Hepatocyte (in vitro differentiated cells): ENCODE measurements at regions not wholly inside any gene's neighbourhood (a gene's known extent, or its start where the extent isn't known, plus 50 kb on each side); places are given as distances from the start of the nearest gene placed in this dataset.
"Not testable (repeated sequence)": the region's sequence is repeated elsewhere in the genome, so short reads cannot be mapped to it uniquely, and the experiment has no call there.

Source experiments
- DNase-seq: peaks from one replicate; pipeline ENCODE4 v3.0.0-alpha.2; 2016; ENCODE audit warnings: low spot score
- H2AFZ ChIP-seq: fragments of 200-600 bp; sonication (generic); 2 replicates; pipeline ENCODE4 v1.6.0; 2016; ENCODE audit warnings: antibody characterized with exemption, mild to moderate bottlenecking
- H3K27ac ChIP-seq: fragments of 200-600 bp; sonication (generic); 2 replicates; pipeline ENCODE4 v1.5.1; 2016; ENCODE audit warnings: mild to moderate bottlenecking
- H3K27me3 ChIP-seq: fragments of 200-600 bp; sonication (generic); 2 replicates; pipeline ENCODE4 v1.6.1; 2016
- H3K36me3 ChIP-seq: fragments of 200-600 bp; sonication (generic); replicated peaks from 2 replicates; pipeline ENCODE4 v1.5.1; 2016; ENCODE audit warnings: low read depth; ENCODE audit not compliant: insufficient read depth
- H3K4me1 ChIP-seq: fragments of 200-600 bp; sonication (generic); 2 replicates; pipeline ENCODE4 v1.5.1; 2016; ENCODE audit warnings: mild to moderate bottlenecking, moderate library complexity; ENCODE audit not compliant: insufficient read depth
- H3K4me2 ChIP-seq: fragments of 200-600 bp; sonication (generic); 2 replicates; pipeline ENCODE4 v1.6.0; 2016
- H3K4me3 ChIP-seq: fragments of 200-600 bp; sonication (generic); 2 replicates; pipeline ENCODE4 v1.5.1; 2016; ENCODE audit warnings: mild to moderate bottlenecking
- H3K79me2 ChIP-seq: fragments of 200-600 bp; sonication (generic); 2 replicates; pipeline ENCODE4 v1.6.0; 2017; ENCODE audit warnings: mild to moderate bottlenecking
- H3K9me2 ChIP-seq: fragments of 200-600 bp; sonication (generic); replicated peaks from 2 replicates; pipeline ENCODE4 v1.6.0; 2017; ENCODE audit warnings: mild to moderate bottlenecking; ENCODE audit not compliant: insufficient read depth
- H3K9me3 ChIP-seq: fragments of 200-600 bp; sonication (generic); 2 replicates; pipeline ENCODE4 v1.5.1; 2016; ENCODE audit warnings: low read depth, mild to moderate bottlenecking
- H4K20me1 ChIP-seq: fragments of 200-600 bp; sonication (generic); 2 replicates; pipeline ENCODE4 v1.6.0; 2016; ENCODE audit warnings: mild to moderate bottlenecking; ENCODE audit not compliant: insufficient read depth, poor library complexity, severe bottlenecking
- CTCF ChIP-seq: fragments of 200-600 bp; sonication (generic); IDR thresholded peaks from 2 replicates; pipeline ENCODE4 v1.5.1; 2016; ENCODE audit warnings: antibody characterized with exemption, mild to moderate bottlenecking; ENCODE audit not compliant: poor library complexity
- EZH2 ChIP-seq: fragments of 200-600 bp; sonication (generic); IDR thresholded peaks from 2 replicates; pipeline ENCODE4 v1.6.1; 2016; ENCODE audit warnings: antibody characterized with exemption, mild to moderate bottlenecking, borderline replicate concordance
- EZH2phosphoT487 ChIP-seq: fragments of 200-600 bp; sonication (generic); IDR thresholded peaks from one replicate; pipeline ENCODE4 v1.6.1; 2018; ENCODE audit warnings: antibody characterized with exemption, mild to moderate bottlenecking, low read depth, moderate library complexity; ENCODE audit not compliant: unreplicated experiment, severe bottlenecking
- WGBS: methylation state at CpG from one replicate; pipeline ENCODE4 v1.1.6; 2016; ENCODE audit warnings: low lambda C conversion rate; ENCODE audit errors: missing lambda C conversion rate; 5-methylcytosine and 5-hydroxymethylcytosine counted together

DNA sequence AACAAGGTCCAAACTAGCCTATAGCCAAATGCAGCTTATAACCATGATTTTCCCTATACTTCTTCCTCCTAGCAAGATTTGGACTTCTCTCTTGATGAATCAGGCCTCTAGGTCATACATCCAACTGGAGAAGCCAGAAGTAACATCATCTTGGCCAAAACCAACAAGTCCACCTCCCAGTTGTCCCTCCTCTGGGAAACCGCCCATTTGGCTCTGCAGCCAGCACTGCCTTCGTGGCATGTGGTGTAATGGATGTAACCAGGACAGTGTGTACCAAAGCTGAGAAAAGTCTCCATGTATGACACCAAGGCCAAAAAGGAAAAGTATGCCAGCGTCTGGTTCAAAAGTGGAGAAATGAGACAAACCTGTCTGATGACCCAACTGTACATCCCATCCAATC is 59.3 kb upstream of the VASH1 start:
- H3K4me2 ChIP-seq: no peak overlapping the region
- no peaks in the 10 kb centered on the region for H3K79me2 ChIP-seq
- no peaks in the 10 kb centered on the region for H3K4me1 ChIP-seq
- no peak overlapping the region for H3K27ac ChIP-seq
- no peaks in the 10 kb centered on the region for H3K36me3 ChIP-seq
- H4K20me1 ChIP-seq: no peaks in the 10 kb centered on the region
- H3K9me3 ChIP-seq: no peaks in the 10 kb centered on the region
- TF ChIP-seq EZH2phosphoT487: no peak
- TF ChIP-seq EZH2: no peak
- no peak for TF ChIP-seq CTCF
- no peaks in the 10 kb centered on the region for H3K27me3 ChIP-seq
- no peak for DNase-seq
- 96% methylated on average over 3 of the region's 3 CpGs for WGBS
- H3K4me3 ChIP-seq: no peak overlapping the region
- H2AFZ ChIP-seq: no peak overlapping the region
- H3K9me2 ChIP-seq: no peaks in the 10 kb centered on the region

GRCh38 chr14:76705214-76705613 is 56.1 kb upstream of the VASH1 start:
- H3K27me3 ChIP-seq: no peaks in the 10 kb centered on the region
- no peaks in the 10 kb centered on the region for H4K20me1 ChIP-seq
- no peak for DNase-seq
- H3K4me1 ChIP-seq: no peaks in the 10 kb centered on the region
- H3K4me3 ChIP-seq: no peak overlapping the region
- TF ChIP-seq EZH2 (no peak), CTCF (no peak), EZH2phosphoT487 (no peak)
- H3K9me2 ChIP-seq: no peaks in the 10 kb centered on the region
- no peaks in the 10 kb centered on the region for H3K9me3 ChIP-seq
- 90% methylated on average over 6 of the region's 6 CpGs for WGBS
- H3K4me2 ChIP-seq: no peak overlapping the region
- H3K27ac ChIP-seq: no peak overlapping the region
- H3K36me3 ChIP-seq: no peaks in the 10 kb centered on the region
- H2AFZ ChIP-seq: no peak overlapping the region
- H3K79me2 ChIP-seq: no peaks in the 10 kb centered on the region

GRCh38 chr14:76706207-76706606 is 55.1 kb upstream of the VASH1 start:
- H3K79me2 ChIP-seq, H3K4me3 ChIP-seq, H2AFZ ChIP-seq, H3K27ac ChIP-seq, H4K20me1 ChIP-seq, H3K9me2 ChIP-seq, H3K27me3 ChIP-seq, DNase-seq, H3K4me2 ChIP-seq, H3K9me3 ChIP-seq, H3K36me3 ChIP-seq, H3K4me1 ChIP-seq: not testable (repeated sequence)
- WGBS: 89% methylated on average over 2 of the region's 2 CpGs

- Histone ChIP-seq H2AFZ (no peak overlapping the region), H3K4me3 (no peak overlapping the region), H3K9me2 (no peaks in the 10 kb centered on the region), H3K79me2 (no peaks in the 10 kb centered on the region), H3K9me3 (no peaks in the 10 kb centered on the region), H3K4me2 (no peak overlapping the region), H3K36me3 (no peaks in the 10 kb centered on the region), H3K27ac (no peak overlapping the region), H3K4me1 (no peaks in the 10 kb centered on the region), H3K27me3 (no peaks in the 10 kb centered on the region), H4K20me1 (no peaks in the 10 kb centered on the region)
- no peak for DNase-seq
- TF ChIP-seq EZH2phosphoT487 (no peak), CTCF (no peak), EZH2 (no peak)
- 95% methylated on average over 19 of the region's 29 CpGs for WGBS
Measured at GRCh38 chr14:76706811-76707210, 54.5 kb upstream of the VASH1 start.
